OCI-M2 (cell line): ENCODE measurements at regions not wholly inside any gene's neighbourhood (a gene's known extent, or its start where the extent isn't known, plus 50 kb on each side); places are given as distances from the start of the nearest gene placed in this dataset.

Experiments
- DNase-seq: peaks from one replicate; lab custom pipeline; 2025; ENCODE audit not compliant: unreplicated experiment; lab: John Stamatoyannopoulos, UW

GRCh38 chr14:99323603-99324185 is 51.7 kb upstream of the BCL11B start:
- no peak for DNase-seq

DNA sequence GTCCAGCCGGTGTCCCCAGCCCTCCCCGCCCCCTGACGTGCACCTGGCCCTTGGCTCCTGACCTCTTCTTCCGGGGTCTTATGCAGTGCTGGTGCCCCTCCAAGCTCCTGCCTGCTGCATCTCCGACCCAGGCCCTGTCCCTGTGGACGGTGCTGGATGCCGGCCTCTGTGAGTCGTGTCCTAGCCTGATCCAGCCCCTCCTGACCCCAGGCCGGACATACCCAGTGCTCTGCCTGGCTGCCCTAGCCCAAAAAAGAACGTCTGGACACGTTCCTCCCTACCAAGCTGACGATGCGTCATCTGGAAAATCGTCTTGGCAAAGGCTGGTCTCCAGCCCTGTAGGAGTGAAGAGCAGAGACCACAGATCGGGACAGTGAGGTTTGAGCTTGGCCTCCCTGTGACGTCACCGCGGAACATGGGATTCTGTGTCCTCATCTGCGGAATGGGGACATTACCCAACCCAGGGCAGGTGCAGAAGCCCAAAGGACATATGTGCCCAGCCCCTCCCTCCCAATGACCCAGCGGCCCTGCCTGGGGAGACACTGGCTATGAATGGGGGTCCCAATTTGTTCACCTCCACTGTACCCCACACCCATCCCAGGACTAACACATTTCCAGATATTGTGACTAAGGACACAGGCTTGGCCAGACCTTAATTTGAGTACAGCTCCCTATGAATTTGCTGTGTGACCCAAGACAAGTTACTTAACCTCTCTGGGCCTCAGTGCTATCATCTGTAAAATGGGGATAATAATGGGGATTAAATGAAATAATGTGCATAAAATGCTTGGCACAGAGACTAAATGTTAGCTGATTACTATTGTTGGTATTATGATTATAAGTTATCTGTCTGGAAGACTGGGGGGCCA is 51.0 kb upstream of the BCL11B start:
- no peak for DNase-seq

GRCh38 chr14:99321955-99322730 is 50.1 kb upstream of the BCL11B start:
- DNase-seq: no peak
